GM21526 (cell line): ENCODE measurements at regions not wholly inside any gene's neighbourhood (a gene's known extent, or its start where the extent isn't known, plus 50 kb on each side); places are given as distances from the start of the nearest gene placed in this dataset.
"Not testable (repeated sequence)": the region's sequence is repeated elsewhere in the genome, so short reads cannot be mapped to it uniquely, and the experiment has no call there.

Source experiments
- ATAC-seq: cut with Tn5 transposase; IDR thresholded peaks from one replicate; pipeline ENCODE4 v1.9.1; 2021; ENCODE audit warnings: moderate library complexity; ENCODE audit not compliant: unreplicated experiment, low FRiP score

DNA sequence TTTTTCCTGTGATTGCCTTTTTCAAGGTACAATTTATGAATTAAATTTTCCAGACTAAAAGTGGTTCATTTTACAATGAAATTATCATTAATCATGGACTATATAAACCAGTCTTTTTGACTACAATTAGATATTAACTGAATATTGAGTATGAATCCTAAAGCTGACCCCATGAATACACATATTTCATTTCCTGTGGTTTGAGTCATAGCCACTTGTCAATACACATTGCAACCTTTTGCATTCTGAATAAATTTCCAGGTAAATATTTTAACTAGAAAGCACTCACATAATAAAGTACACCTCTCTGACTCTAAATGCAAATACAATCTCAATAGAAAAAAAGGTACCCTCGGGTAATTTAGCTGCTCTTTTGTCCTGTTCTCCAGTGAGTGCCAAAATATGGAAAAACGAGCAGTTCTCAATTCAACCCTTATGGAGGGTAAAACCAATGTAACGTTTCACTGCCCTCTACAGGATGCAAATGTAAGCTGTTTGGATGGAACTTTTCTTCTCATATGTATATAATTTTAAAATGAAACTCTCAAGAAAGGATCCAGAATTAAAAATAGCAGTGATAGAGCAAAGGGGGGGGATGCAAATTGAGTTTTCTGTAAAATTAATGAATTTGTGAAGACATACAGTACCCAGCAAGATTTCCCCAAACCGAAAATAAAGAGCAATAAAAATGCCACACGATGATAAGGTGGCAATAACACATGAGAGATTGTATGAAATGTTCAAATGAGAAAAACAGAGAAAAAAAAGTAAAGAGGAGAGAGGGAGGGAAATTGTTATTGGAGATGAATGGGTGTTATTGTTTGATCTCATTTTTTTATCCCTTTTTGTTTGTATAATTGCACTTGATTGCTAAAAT lies 1795.7 kb upstream of the PIK3C3 start:
- ATAC-seq = no peak

- no peak for ATAC-seq
Observed at GRCh38 chr18:40157120-40157519, 1797.9 kb upstream of the PIK3C3 start.

GRCh38 chr18:40152859-40153258 lies 1802.2 kb upstream of the PIK3C3 start:
- ATAC-seq = no peak

DNA sequence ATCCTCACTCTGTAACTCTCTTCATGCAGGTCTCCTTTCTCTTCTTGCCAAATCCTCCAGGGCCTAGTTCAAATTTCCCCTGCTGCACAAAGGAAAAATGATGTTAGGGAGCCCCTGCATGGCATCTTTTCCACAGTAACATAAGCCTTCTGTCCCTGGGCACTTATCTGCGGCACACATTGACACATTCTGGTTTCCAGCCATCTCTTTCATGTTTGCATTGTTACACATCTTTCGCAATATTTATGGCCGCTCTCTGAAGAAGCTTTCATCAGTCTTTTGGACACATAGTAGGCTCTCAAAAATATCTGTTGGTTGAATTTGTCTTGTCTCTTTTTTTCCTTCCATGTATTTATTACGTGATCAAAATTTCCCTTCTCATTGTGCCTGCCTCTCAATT lies 1806.1 kb upstream of the PIK3C3 start:
- ATAC-seq = no peak

DNA sequence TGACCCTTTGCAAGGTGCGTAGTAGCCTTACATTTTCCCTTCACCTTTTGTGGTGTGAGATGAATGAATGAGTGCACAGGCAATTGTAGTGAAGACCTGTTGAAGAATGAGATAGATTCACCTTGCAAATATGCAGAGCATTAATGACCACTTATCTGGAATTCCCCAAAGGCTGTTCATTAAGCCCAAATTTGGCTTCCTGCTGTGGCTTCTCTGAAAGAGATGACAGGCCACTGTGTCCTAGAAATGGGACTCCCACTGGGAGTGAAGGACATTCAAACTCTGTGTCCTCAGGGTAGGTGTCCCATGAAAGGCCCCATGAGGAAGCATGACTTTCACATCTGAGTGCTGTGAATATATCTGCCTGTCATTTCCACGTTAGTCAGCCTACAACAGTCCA lies 1821.8 kb upstream of the PIK3C3 start:
- ATAC-seq = no peak

DNA sequence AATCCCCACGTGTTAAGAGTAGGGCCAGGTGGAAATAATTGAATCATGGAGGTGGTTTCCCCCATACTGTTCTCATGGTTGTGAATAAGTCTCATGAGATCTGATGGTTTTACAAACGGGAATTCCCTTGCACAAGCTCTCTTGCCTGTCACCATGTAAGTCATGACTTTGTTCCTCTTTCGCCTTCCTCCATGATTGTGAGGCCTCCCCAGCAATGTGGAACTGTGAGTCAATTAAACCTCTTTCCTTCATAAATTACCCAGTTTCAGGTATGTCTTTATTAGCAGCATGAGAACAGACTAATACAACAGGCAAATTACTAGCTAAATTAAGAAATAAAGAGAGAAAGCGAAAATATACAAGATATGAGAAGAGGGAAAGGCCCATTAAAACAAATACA lies 1822.6 kb upstream of the PIK3C3 start:
- not testable (repeated sequence) for ATAC-seq

DNA sequence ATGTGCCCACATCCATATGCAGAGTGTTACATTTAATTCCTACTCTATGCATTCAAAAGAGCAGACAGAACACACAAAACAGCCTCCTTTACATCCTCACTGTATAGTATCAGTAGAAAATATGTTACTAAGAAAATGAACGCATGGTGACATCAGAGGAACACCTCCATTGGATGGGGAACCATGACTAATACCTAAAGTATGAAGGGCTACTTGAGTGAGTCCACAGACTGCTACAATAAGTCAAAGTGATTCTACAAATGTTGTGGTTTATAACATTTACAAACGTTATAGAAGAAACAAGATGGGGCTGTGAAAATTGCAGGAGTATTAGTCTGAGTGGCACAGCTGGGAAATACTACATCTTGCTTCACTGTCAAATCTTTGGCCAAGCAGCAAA lies 1830.9 kb upstream of the PIK3C3 start:
- no peak for ATAC-seq

DNA sequence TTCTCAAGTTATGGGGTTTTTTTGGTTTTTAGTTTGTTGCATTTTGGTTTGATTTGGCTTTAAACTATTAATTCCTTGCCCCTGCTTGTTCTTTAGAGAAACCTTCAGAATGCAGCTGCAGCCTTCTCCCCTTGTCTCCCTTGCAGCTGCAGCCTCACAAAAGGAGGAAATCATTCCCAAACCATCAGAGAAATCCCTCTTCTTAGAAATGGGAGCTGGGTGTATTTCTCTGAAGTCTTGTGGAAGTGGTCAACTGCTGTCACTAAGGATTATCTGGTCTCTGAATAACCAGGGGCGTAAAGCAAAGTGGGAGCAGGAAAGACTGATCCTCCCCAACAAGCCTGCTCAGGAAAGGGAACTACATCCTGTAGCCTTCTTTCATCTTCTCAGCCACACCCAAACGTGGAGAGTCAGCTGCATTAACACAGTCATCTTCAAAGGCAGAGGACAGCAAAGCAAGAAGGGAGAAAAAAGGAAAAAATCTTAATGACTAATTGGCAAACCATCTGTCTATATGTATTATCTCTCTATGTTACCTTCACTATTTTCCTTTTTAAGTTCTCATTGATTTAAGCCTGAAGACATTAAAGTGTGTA lies 1834.1 kb upstream of the PIK3C3 start:
- ATAC-seq = no peak

- no peak for ATAC-seq
Observed at GRCh38 chr18:40120356-40120755, 1834.7 kb upstream of the PIK3C3 start.

- ATAC-seq = not testable (repeated sequence)
Observed at GRCh38 chr18:40119581-40119980, 1835.5 kb upstream of the PIK3C3 start.

DNA sequence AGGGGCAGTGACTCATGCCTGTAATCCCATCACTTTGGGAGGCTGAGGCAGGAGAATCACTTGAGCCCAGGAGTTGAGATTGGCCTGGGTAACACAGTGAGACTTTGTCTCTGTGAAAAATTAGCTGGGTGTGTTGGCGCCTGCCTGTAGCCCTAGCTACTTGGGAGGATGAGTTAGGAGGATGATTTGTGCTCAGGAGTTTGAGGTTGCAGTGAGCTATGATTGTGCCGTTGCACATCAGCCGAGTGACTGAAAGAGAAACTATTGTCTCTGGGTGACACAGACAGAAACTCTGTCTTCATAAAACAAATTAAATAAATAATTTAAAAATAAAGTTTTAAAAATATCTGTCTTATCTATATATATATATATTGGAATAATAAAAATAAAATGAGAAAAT lies 1844.6 kb upstream of the PIK3C3 start:
- no peak for ATAC-seq

GRCh38 chr18:40109252-40110049 lies 1845.6 kb upstream of the PIK3C3 start:
- no peak for ATAC-seq

- ATAC-seq = no peak
Observed at GRCh38 chr18:40108596-40108995, 1846.4 kb upstream of the PIK3C3 start.

DNA sequence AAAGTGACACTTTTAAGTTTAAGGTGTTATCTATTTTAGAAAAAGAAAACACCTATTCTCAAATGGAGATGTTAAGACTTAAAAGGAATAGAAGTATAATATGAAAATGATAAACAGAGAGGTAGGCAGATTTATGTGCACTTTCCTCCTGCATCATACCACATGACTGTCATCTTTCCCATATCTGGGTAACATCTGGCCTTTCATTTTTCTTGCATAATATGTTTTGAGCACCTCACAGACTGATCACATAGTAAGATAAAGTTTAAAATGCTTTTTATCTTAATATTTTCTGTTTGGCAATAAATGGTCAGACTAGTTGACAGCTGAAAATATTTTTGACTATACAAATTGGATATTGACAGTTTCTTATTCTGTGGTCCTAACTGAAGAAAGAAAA lies 1852.1 kb upstream of the PIK3C3 start:
- no peak for ATAC-seq

DNA sequence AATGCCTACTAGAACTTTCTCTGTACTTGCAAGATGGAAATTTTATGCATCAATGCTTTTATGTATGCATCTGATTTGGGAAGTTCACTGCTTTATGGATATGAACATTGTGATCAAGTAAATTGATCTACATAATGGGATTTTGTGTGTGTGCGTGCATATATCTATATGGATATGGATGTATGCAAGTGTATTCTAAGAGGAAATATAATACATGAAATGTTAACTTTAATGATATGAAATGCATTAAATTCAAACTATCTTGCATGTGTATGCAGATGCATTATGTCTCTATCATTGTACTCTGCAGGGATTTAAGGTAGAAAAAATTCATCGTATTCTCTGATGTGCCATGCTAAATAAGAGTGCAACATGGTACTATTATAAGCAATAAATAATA lies 1855.4 kb upstream of the PIK3C3 start:
- ATAC-seq = no peak

- ATAC-seq = no peak
Observed at GRCh38 chr18:40096675-40097074, 1858.4 kb upstream of the PIK3C3 start.

DNA sequence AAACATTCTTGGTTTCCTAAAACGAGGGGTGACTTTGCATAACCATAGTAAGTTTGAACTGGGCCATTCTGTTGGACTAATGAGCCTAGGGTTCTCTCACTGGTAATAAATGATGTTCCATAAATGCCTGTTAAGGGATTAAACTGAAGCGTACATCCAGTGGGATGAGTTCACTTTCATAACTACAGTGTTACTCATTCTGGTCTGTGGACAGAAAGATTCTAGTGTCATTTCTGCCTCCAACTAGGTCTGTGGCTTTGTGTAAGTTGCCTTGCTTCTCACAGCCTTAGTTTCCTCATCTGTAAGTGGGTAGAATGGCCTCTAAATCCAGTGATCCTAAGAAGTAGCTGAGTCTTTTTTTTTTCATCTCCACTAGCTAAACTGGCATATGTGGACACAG lies 1860.6 kb upstream of the PIK3C3 start:
- ATAC-seq = no peak

DNA sequence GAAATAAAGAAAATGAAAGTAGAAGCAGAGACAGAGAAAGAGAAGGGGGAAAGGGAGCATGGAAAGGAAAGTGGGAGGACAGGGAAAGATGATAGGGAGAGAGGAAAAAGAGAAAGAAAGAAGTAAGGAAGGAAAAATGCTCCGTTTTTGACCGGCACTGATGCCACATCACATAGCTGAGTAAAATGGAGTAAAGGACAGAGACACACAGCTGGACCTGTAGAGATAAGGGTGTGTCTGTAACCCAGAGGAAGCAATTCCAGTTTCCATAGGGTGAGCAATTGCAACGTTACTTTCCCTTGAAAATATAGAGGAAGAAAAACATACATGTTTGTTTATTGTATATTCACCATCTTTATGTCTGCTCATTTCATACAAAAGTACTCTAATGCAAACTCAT lies 1866.9 kb upstream of the PIK3C3 start:
- no peak for ATAC-seq

GRCh38 chr18:40079786-40080185 lies 1875.2 kb upstream of the PIK3C3 start:
- no peak for ATAC-seq

GRCh38 chr18:40075616-40076015 lies 1879.4 kb upstream of the PIK3C3 start:
- ATAC-seq = no peak

DNA sequence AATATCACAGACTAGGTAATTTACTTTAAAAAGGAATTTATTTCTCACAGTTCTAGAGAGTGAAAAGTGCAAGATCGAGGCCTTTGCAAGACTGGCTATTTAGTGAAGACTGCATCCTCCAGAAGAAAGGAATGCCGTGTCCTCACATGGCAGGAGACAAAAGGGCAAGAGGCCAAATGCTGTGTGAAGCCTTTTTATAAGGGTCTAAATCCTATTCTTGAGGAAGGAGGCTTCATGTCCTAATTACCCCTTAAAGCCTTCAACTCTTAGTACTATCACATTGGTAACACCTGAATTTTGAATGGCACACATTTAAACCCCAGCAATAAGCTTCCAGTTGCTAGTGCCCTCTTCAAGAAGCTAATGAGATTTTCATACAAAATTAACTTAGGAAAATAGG lies 1882.3 kb upstream of the PIK3C3 start:
- no peak for ATAC-seq
